SK-N-SH (cell line): ENCODE measurements at regions not wholly inside any gene's neighbourhood (a gene's known extent, or its start where the extent isn't known, plus 50 kb on each side); places are given as distances from the start of the nearest gene placed in this dataset.
"Not testable (repeated sequence)": the region's sequence is repeated elsewhere in the genome, so short reads cannot be mapped to it uniquely, and the experiment has no call there.

Experiments
- CTCF ChIA-PET: fragments of 300-600, 350-600 bp; formaldehyde crosslinking; extraction: SDS; loops from one replicate; lab custom pipeline; 2021; lab: Yijun Ruan, JAX
- POLR2A ChIA-PET: fragments of 350-600 bp; sonication (Branson Sonifier 250); formaldehyde crosslinking; extraction: SDS; loops from one replicate; lab custom pipeline; 2020; ENCODE audit warnings: antibody characterized with exemption, inconsistent platforms; lab: Yijun Ruan, JAX
- DNase-seq: peaks from one replicate; pipeline ENCODE4 v3.0.0; 2012
- H2AFZ ChIP-seq: fragments of 200-600 bp; sonication (generic); 2 replicates; pipeline ENCODE4 v1.8.1; 2016; ENCODE audit warnings: antibody characterized with exemption, mild to moderate bottlenecking, low read depth
- H3F3A ChIP-seq: fragments of 200-600 bp; sonication (generic); replicated peaks from 2 replicates; pipeline ENCODE3; 2016; ENCODE audit warnings: antibody characterized with exemption, mild to moderate bottlenecking; ENCODE audit not compliant: insufficient read depth
- H3K27ac ChIP-seq, 2 experiments: fragments of 200-500 bp in 1 of 2; fragments of 200-600 bp in 1 of 2; sonication (Bioruptor generic) in 1 of 2; sonication (generic), shearing (Covaris generic) in 1 of 2; 2 replicates each; pipeline versions ENCODE4 v1.5.1 to v1.6.1; 2014 to 2016; ENCODE audit warnings: low read depth in 2 of 2, inconsistent platforms in 1 of 2, low read length in 1 of 2, mild to moderate bottlenecking in 1 of 2, mixed read lengths in 1 of 2
- H3K27me3 ChIP-seq: fragments of 200-600 bp; sonication (generic), shearing (Covaris generic); 2 replicates; pipeline ENCODE4 v1.6.1; 2016; ENCODE audit warnings: mixed run types; ENCODE audit not compliant: insufficient read depth
- H3K36me3 ChIP-seq, 2 experiments: fragments of 200-500 bp in 1 of 2; fragments of 200-600 bp in 1 of 2; sonication (Bioruptor generic) in 1 of 2; sonication (generic) in 1 of 2; replicated peaks in 1 of 2; 2 replicates each; pipeline versions ENCODE3 to v1.5.1; 2014 to 2016; ENCODE audit warnings: low read length in 1 of 2, mild to moderate bottlenecking in 1 of 2; ENCODE audit not compliant: insufficient read depth in 2 of 2, control insufficient read depth in 1 of 2
- H3K4me1 ChIP-seq, 2 experiments: fragments of 200-500 bp in 1 of 2; fragments of 200-600 bp in 1 of 2; sonication (Bioruptor generic) in 1 of 2; sonication (generic), shearing (Covaris generic) in 1 of 2; 2 replicates each; pipeline versions ENCODE4 v1.5.1 to v1.6.1; 2014 to 2016; ENCODE audit warnings: low read depth in 1 of 2, low read length in 1 of 2, mixed run types in 1 of 2; ENCODE audit not compliant: insufficient read depth in 2 of 2, control insufficient read depth in 1 of 2
- H3K4me2 ChIP-seq: fragments of 200-600 bp; sonication (generic), shearing (Covaris generic); 2 replicates; pipeline ENCODE4 v1.6.1; 2017; ENCODE audit warnings: mixed run types
- H3K4me3 ChIP-seq, 2 experiments: fragments of 200-500 bp in 1 of 2; fragments of 200-600 bp in 1 of 2; sonication (Bioruptor generic) in 1 of 2; sonication (generic), shearing (Covaris generic) in 1 of 2; 2 replicates each; pipeline versions ENCODE4 v1.5.1 to v1.8.1; 2014 to 2016; ENCODE audit warnings: low read depth in 2 of 2, inconsistent platforms in 1 of 2, low read length in 1 of 2, mild to moderate bottlenecking in 1 of 2, mixed read lengths in 1 of 2, moderate library complexity in 1 of 2
- H3K79me2 ChIP-seq: fragments of 200-600 bp; sonication (generic); 2 replicates; pipeline ENCODE4 v1.8.1; 2017; ENCODE audit warnings: mild to moderate bottlenecking; ENCODE audit not compliant: insufficient read depth
- H3K9ac ChIP-seq: fragments of 200-600 bp; sonication (generic); 2 replicates; pipeline ENCODE4 v1.6.1; 2017; ENCODE audit warnings: mixed run types
- H3K9me2 ChIP-seq: fragments of 200-600 bp; sonication (generic); 2 replicates; pipeline ENCODE4 v1.6.1; 2017; ENCODE audit warnings: mixed run types
- H3K9me3 ChIP-seq: fragments of 200-600 bp; sonication (generic); 2 replicates; pipeline ENCODE4 v1.6.1; 2017; ENCODE audit warnings: mixed run types, mild to moderate bottlenecking, moderate library complexity
- H4K20me1 ChIP-seq: fragments of 200-600 bp; sonication (generic); 2 replicates; pipeline ENCODE4 v1.6.1; 2017; ENCODE audit warnings: mild to moderate bottlenecking, mixed run types; ENCODE audit not compliant: insufficient read depth
- MXI1 ChIP-seq: IDR thresholded peaks from 2 replicates; pipeline ENCODE4 v1.6.1; 2012; ENCODE audit warnings: mild to moderate bottlenecking, low read depth, low read length, improper control_type of control experiment
- NFIC ChIP-seq: IDR thresholded peaks from 2 replicates; pipeline ENCODE4 v1.4.0; 2012; ENCODE audit warnings: borderline replicate concordance
- SIN3A ChIP-seq: IDR thresholded peaks from 2 replicates; pipeline ENCODE4 v1.6.1; 2012; ENCODE audit warnings: low read depth, mild to moderate bottlenecking, low read length, moderate library complexity, borderline replicate concordance
- TCF12 ChIP-seq: IDR thresholded peaks from 2 replicates; pipeline ENCODE4 v1.4.0; 2012
- USF1 ChIP-seq: IDR thresholded peaks from 2 replicates; pipeline ENCODE4 v1.4.0; 2012; ENCODE audit warnings: low read depth, borderline replicate concordance
- WGBS: methylation state at CpG from one replicate; pipeline ENCODE4 v1.1.6; 2017; ENCODE audit warnings: low lambda C conversion rate; 5-methylcytosine and 5-hydroxymethylcytosine counted together
- TF ChIP-seq, protein P1 (sequence below): fragments of 200-600 bp; sonication (generic); IDR thresholded peaks from 2 replicates; pipeline ENCODE4 v1.6.1; 2017; ENCODE audit warnings: antibody characterized with exemption, mild to moderate bottlenecking, moderate library complexity
- TF ChIP-seq, protein P2 (sequence below): IDR thresholded peaks from 2 replicates; pipeline ENCODE4 v1.4.0; 2012; ENCODE audit warnings: low read depth
- TF ChIP-seq, protein P3 (sequence below): IDR thresholded peaks from 2 replicates; pipeline ENCODE4; 2012

- Histone ChIP-seq H3K27me3 (no peaks in the 10 kb centered on the region), H3K9me3 (no peaks in the 10 kb centered on the region), H3F3A (no peaks in the 10 kb centered on the region), H3K9me2 (no peaks in the 10 kb centered on the region), H3K79me2 (no peaks in the 10 kb centered on the region), H2AFZ (no peak overlapping the region), H3K27ac (no peak overlapping the region), H4K20me1 (no peaks in the 10 kb centered on the region), H3K36me3 (no peaks in the 10 kb centered on the region), H3K4me2 (no peak overlapping the region), H3K9ac (no peak overlapping the region), H3K4me3 (no peak overlapping the region), H3K4me1 (no peaks in the 10 kb centered on the region)
- 61% methylated on average over 10 of the region's 11 CpGs for WGBS
- DNase-seq, result no peak
- ChIA-PET POLR2A (no interaction called here), CTCF (interaction anchor here (1.0 kb wide), 2 partner anchors 27 to 32 kb away, joined by 3 to 4 read pairs; no protein-coding TSS in a partner anchor)
- TF ChIP-seq, protein P1, sequence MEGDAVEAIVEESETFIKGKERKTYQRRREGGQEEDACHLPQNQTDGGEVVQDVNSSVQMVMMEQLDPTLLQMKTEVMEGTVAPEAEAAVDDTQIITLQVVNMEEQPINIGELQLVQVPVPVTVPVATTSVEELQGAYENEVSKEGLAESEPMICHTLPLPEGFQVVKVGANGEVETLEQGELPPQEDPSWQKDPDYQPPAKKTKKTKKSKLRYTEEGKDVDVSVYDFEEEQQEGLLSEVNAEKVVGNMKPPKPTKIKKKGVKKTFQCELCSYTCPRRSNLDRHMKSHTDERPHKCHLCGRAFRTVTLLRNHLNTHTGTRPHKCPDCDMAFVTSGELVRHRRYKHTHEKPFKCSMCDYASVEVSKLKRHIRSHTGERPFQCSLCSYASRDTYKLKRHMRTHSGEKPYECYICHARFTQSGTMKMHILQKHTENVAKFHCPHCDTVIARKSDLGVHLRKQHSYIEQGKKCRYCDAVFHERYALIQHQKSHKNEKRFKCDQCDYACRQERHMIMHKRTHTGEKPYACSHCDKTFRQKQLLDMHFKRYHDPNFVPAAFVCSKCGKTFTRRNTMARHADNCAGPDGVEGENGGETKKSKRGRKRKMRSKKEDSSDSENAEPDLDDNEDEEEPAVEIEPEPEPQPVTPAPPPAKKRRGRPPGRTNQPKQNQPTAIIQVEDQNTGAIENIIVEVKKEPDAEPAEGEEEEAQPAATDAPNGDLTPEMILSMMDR, result no peak
Measured at GRCh38 chr14:96710060-96710666, 87.0 kb upstream of the VRK1 start.

DNA sequence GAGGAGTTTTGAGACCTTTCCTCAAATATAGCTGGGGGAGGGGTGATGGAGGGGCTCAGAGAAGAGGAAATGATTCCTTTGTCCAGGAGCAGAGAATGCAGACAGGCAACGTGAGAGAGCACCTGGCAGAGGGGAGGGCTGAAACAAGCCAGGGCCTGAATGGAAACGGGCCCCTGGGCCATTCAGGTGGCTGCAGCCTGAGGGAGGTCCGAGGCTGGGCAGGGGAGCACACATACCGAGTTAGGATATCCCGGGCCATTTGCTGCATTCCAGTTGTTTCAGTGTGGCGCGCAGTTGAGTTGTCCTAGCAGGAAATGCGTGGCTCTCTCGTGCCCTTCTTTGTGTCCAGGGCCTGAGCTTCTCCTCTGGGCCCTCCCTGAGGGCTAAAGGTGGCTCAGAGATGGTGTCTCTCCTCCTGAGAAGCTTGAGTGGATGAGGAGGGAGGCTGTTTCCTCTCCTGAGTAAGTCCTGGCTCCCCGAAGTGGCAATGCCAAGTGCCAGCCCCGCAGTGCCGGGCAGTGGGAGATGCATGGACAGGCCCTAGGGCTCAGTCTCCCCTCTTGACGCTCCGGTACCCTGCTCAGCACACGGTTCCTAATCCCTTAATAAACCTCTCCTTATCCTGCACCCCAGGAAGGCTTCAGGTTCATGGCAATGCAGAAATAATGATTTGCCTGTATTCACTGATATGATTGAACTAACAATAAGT lies 85.5 kb upstream of the VRK1 start:
- Histone ChIP-seq H3K4me2 (no peak overlapping the region), H3K9me2 (no peaks in the 10 kb centered on the region), H2AFZ (no peak overlapping the region), H3K9ac (no peak overlapping the region), H3K27ac (no peak overlapping the region), H4K20me1 (no peaks in the 10 kb centered on the region), H3K27me3 (no peaks in the 10 kb centered on the region), H3K9me3 (no peaks in the 10 kb centered on the region), H3K4me3 (no peak overlapping the region)
- no peak for DNase-seq
- TF ChIP-seq MXI1 (no peak), TCF12 (no peak), NFIC (no peak), USF1 (no peak)
- TF ChIP-seq, all 33 proteins: peak for 0
- Histone ChIP-seq H3K4me1 (no peaks in the 10 kb centered on the region), H3F3A (no peaks in the 10 kb centered on the region), H3K36me3 (no peaks in the 10 kb centered on the region), H3K79me2 (no peaks in the 10 kb centered on the region)
- POLR2A ChIA-PET, result no interaction called here
- 52% methylated on average over 12 of the region's 15 CpGs for WGBS
- CTCF ChIA-PET, result interaction anchor here (1.0 kb wide), 1 partner anchor 26 kb away, joined by 4 read pairs; no protein-coding TSS in a partner anchor

DNA sequence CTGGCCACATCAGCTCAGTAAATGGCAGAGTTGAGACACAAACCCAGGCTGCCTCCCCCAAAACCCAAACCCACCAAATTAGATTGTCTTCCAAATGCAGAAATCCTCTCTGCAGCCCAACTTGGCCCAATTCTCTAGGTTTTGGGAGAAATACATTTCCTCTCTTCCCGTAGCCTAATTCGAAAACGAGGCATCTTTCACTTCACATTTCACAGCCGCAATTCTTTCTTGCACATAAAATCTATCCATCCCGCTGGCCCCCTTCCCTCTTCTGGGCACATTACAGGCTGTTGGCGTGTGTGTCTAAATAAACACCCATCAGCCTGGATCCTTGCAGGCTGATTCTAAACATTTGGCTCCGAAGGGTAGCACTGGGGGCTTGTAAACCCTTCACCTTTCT lies 83.8 kb upstream of the VRK1 start:
- TF ChIP-seq, protein P2, sequence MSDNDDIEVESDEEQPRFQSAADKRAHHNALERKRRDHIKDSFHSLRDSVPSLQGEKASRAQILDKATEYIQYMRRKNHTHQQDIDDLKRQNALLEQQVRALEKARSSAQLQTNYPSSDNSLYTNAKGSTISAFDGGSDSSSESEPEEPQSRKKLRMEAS, result no peak
- TF ChIP-seq, protein P3, sequence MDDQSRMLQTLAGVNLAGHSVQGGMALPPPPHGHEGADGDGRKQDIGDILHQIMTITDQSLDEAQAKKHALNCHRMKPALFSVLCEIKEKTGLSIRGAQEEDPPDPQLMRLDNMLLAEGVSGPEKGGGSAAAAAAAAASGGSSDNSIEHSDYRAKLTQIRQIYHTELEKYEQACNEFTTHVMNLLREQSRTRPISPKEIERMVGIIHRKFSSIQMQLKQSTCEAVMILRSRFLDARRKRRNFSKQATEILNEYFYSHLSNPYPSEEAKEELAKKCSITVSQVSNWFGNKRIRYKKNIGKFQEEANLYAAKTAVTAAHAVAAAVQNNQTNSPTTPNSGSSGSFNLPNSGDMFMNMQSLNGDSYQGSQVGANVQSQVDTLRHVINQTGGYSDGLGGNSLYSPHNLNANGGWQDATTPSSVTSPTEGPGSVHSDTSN, result no peak
- TF ChIP-seq SIN3A, result no peak
- TF ChIP-seq, all 33 proteins: peak for 0
- ChIA-PET CTCF (interaction anchor here (1.5 kb wide), 1 partner anchor 128 kb away, joined by 3 read pairs; no protein-coding TSS in a partner anchor), POLR2A (no interaction called here)
- no peak overlapping the region for H2AFZ ChIP-seq
- no peak overlapping the region for H3K27ac ChIP-seq
- no peak for DNase-seq
- no peaks in the 10 kb centered on the region for H3K36me3 ChIP-seq
- 40% methylated on average over 7 of the region's 7 CpGs for WGBS
- no peaks in the 10 kb centered on the region for H3K4me1 ChIP-seq
- no peak overlapping the region for H3K9ac ChIP-seq
- no peaks in the 10 kb centered on the region for H3K27me3 ChIP-seq
- no peak overlapping the region for H3K4me3 ChIP-seq
- H4K20me1 ChIP-seq, result no peaks in the 10 kb centered on the region
- no peaks in the 10 kb centered on the region for H3K9me3 ChIP-seq
- H3K9me2 ChIP-seq, result no peaks in the 10 kb centered on the region
- no peaks in the 10 kb centered on the region for H3F3A ChIP-seq
- H3K4me2 ChIP-seq, result no peak overlapping the region
- no peaks in the 10 kb centered on the region for H3K79me2 ChIP-seq

DNA sequence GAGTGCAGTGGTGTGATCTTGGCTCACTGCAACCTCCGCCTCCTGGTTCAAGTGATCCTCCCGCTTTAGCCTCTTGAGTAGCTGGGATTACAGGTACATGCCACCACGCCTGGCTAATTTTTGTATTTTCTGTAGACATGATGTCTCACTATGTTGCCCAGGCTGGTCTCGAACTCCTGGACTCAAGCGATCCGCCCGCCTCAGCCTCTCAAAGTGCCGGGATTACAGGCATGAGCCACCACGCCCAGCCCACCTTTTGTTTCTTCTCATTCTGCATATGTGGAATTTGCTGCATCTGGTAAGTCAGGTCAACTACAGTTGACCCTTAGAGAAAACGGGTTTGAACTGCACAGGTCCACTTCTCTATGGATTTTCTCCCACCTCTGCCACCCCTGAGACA lies 82.6 kb upstream of the VRK1 start:
- H3K27me3 ChIP-seq, H3K4me1 ChIP-seq, H3K27ac ChIP-seq, H3K9me2 ChIP-seq, H3K4me2 ChIP-seq, H3K9me3 ChIP-seq, H3F3A ChIP-seq, H3K4me3 ChIP-seq, H4K20me1 ChIP-seq, H3K36me3 ChIP-seq, DNase-seq, POLR2A ChIA-PET, H3K9ac ChIP-seq, CTCF ChIA-PET, H2AFZ ChIP-seq, H3K79me2 ChIP-seq: not testable (repeated sequence)
- 39% methylated on average over 10 of the region's 10 CpGs for WGBS
